ENCODE measurements at regions not wholly inside any gene's neighbourhood (a gene's known extent, or its start where the extent isn't known, plus 50 kb on each side); places are given as distances from the start of the nearest gene placed in this dataset.

DNA sequence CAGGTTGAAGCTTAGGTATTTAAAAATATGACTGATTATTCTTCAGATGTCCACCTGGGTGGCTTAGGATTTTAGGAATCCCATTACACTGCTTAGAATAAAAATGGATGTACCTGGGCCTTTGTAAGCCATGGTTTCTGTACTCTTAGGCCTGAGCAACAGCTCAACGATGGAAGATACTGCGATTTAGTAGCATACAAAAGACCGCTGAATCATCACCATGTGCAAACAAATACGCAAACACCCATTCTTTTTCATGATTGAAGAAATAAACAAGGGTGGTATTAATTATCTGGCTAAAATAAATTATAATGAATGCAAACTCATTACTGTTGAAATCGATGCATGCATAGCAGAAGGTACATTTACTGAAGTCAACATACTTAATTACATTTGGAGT lies 188.9 kb downstream of the ZNF330 start:
- H3K36me3 ChIP-seq (replicated peaks), result no peaks in the 10 kb centered on the region
- in situ Hi-C loops (cut with HindIII; ENCODE audit: low pct_ligation_motif_present, low sequenced_read_pairs), result no loop called here
- TF ChIP-seq, protein P1, sequence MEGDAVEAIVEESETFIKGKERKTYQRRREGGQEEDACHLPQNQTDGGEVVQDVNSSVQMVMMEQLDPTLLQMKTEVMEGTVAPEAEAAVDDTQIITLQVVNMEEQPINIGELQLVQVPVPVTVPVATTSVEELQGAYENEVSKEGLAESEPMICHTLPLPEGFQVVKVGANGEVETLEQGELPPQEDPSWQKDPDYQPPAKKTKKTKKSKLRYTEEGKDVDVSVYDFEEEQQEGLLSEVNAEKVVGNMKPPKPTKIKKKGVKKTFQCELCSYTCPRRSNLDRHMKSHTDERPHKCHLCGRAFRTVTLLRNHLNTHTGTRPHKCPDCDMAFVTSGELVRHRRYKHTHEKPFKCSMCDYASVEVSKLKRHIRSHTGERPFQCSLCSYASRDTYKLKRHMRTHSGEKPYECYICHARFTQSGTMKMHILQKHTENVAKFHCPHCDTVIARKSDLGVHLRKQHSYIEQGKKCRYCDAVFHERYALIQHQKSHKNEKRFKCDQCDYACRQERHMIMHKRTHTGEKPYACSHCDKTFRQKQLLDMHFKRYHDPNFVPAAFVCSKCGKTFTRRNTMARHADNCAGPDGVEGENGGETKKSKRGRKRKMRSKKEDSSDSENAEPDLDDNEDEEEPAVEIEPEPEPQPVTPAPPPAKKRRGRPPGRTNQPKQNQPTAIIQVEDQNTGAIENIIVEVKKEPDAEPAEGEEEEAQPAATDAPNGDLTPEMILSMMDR (IDR thresholded peaks at IDR 0.05; ENCODE audit: low read depth, low read length, missing control alignments), result no peak
- no peak overlapping the region for H3K4me3 ChIP-seq (ENCODE audit: low read depth, low read length)
- DNase-seq, result no peak
- H3K27ac ChIP-seq, result no peak overlapping the region
- no peaks in the 10 kb centered on the region for H3K27me3 ChIP-seq (replicated peaks)

DNA sequence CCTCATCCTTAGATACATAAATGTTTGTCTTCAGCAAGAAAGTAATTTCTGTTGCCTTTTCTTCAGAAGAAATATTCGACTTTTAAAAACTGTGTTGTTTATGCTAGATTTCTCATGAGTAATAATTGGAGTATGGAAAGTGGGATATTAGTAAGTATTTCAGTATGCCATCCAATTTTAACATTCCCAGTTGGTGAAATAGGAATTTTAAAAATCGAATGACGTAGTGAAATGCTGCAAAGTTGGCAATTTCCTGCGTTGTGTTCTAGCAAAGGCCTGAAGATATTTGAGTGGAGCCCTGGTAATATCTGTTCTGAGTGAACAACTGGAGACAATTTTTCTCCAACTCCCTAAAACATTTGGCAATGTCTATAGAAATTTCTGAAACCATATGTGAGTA lies 190.1 kb downstream of the ZNF330 start:
- no peak overlapping the region for H3K4me3 ChIP-seq (ENCODE audit: low read depth, low read length)
- no peak for DNase-seq
- in situ Hi-C loops (cut with HindIII; ENCODE audit: low pct_ligation_motif_present, low sequenced_read_pairs), result no loop called here
- H3K27ac ChIP-seq, result no peak overlapping the region
- TF ChIP-seq, protein P1 (IDR thresholded peaks at IDR 0.05; ENCODE audit: low read depth, low read length, missing control alignments), result no peak
- H3K36me3 ChIP-seq (replicated peaks), result no peaks in the 10 kb centered on the region
- no peaks in the 10 kb centered on the region for H3K27me3 ChIP-seq (replicated peaks)

DNA sequence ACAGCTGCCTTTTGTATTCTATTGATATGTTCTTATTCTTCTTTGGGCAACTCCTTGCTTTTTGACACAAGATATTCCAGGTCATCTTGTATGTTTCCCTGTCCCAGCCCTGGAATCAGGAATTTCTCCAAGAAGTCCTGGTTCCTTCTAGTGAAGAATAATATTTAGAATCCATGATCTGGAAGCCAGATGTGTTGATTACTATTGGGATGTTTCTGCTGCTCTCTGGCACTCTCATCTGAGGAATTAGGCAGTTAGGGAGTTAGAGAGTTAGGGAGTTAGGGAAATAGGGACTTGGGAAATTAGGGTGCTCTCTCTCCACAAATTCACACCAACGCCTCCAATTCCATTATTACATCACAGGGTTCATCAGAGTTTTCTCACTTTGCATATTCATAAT lies 191.2 kb downstream of the ZNF330 start:
- DNase-seq, result no peak
- in situ Hi-C loops (cut with HindIII; ENCODE audit: low pct_ligation_motif_present, low sequenced_read_pairs), result no loop called here
- no peak overlapping the region for H3K4me3 ChIP-seq (ENCODE audit: low read depth, low read length)

DNA sequence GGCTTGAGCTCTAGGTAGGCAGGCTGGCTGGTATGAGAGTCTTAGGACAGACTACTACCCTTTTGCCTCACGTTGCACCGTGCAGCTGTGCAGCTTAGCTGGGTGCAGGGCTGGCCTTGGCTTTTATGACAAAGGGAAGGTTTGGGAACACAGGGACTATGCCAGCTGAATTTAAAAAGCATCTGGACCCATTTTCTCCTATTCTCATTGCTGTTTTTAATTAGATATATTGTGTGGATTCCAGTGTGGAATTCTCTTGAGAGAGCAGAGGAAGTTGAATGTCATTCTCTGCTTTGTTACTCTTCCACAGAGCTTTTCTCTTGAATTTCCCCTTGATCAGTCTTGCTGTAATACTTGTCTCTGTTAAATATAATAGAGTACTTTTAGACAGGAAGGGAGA lies 192.7 kb downstream of the ZNF330 start:
- Histone ChIP-seq H3K27me3 (replicated peaks) (no peaks in the 10 kb centered on the region), H3K36me3 (replicated peaks) (no peaks in the 10 kb centered on the region), H3K4me3 (ENCODE audit: low read depth, low read length) (no peak overlapping the region), H3K27ac (no peak overlapping the region)
- no peak for DNase-seq
- TF ChIP-seq, protein P1 (IDR thresholded peaks at IDR 0.05; ENCODE audit: low read depth, low read length, missing control alignments), result no peak
- in situ Hi-C loops (cut with HindIII; ENCODE audit: low pct_ligation_motif_present, low sequenced_read_pairs), result no loop called here

More for the DNA sequence above, 191.2 kb downstream of the ZNF330 start:
- Histone ChIP-seq H3K36me3 (replicated peaks) (no peaks in the 10 kb centered on the region), H3K27me3 (replicated peaks) (no peaks in the 10 kb centered on the region), H3K27ac (no peak overlapping the region)
- TF ChIP-seq, protein P1 (IDR thresholded peaks at IDR 0.05; ENCODE audit: low read depth, low read length, missing control alignments), result no peak

DNA sequence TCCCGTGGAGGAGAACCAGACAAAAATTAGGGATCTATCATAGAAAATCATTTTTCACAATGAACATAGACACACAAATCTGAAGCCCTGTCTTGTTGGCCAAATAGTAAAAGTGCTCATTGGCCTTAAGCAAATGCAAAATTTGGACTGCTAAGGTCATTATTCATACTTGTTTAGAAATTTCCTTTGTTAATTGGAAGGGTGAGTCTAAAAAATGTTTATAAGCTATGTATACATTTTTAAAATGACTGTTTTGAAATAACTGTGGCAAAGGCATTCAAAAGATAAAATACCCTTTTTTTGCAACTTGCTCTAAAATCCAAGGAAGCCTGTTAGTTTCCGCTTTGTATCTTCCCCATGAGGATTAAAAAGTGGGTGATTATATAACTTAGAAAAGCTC lies 195.0 kb downstream of the ZNF330 start:
- H3K27me3 ChIP-seq (replicated peaks), result no peaks in the 10 kb centered on the region
- TF ChIP-seq, protein P1 (IDR thresholded peaks at IDR 0.05; ENCODE audit: low read depth, low read length, missing control alignments), result no peak
- no peaks in the 10 kb centered on the region for H3K36me3 ChIP-seq (replicated peaks)
- in situ Hi-C loops (cut with HindIII; ENCODE audit: low pct_ligation_motif_present, low sequenced_read_pairs), result no loop called here
- H3K4me3 ChIP-seq (ENCODE audit: low read depth, low read length), result no peak overlapping the region
- no peak overlapping the region for H3K27ac ChIP-seq
- DNase-seq, result no peak

DNA sequence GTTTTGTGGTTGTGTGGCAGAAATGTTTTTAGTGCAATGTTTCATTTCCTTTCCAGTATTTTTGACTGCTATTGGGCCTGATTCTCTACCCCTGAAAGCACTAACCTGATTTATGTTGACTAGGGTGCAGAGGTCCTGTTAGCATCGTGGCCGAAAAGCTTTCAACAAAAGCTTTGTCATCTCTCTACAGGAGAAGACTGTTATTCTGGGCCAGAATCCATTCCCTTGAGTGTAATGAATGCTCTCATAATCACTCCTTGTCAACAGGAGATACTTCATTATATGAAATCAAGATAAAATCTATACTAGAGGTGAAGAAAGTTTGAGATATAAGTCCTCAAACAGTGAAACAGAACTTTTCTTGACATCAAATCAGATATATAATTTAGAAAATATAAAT lies 195.5 kb downstream of the ZNF330 start:
- in situ Hi-C loops (cut with HindIII; ENCODE audit: low pct_ligation_motif_present, low sequenced_read_pairs), result no loop called here
- no peak overlapping the region for H3K27ac ChIP-seq
- no peaks in the 10 kb centered on the region for H3K36me3 ChIP-seq (replicated peaks)
- TF ChIP-seq, protein P1 (IDR thresholded peaks at IDR 0.05; ENCODE audit: low read depth, low read length, missing control alignments), result no peak
- no peaks in the 10 kb centered on the region for H3K27me3 ChIP-seq (replicated peaks)
- no peak overlapping the region for H3K4me3 ChIP-seq (ENCODE audit: low read depth, low read length)
- DNase-seq, result no peak

Measured in brain microvascular endothelial cell (primary cell).